ENCODE measurements at regions not wholly inside any gene's neighbourhood (a gene's known extent, or its start where the extent isn't known, plus 50 kb on each side); places are given as distances from the start of the nearest gene placed in this dataset.

GRCh38 chr5:61653807-61654580 lies 321.9 kb downstream of the ZSWIM6 start:
- Histone ChIP-seq H4K20me1 (ENCODE audit: control insufficient read depth, insufficient read depth, low read depth, low read length) (no peaks in the 10 kb centered on the region), H3K27me3 (ENCODE audit: control insufficient read depth, low read length) (no peaks in the 10 kb centered on the region), H3K4me1 (ENCODE audit: control insufficient read depth, low read length) (no peaks in the 10 kb centered on the region), H3K27ac (ENCODE audit: low read depth, low read length) (no peak overlapping the region), H3K4me3 (ENCODE audit: low read length) (no peak overlapping the region), H3K36me3 (ENCODE audit: control insufficient read depth, low read length) (no peaks in the 10 kb centered on the region), H3K9me3 (ENCODE audit: control insufficient read depth, insufficient read depth, low read length) (no peaks in the 10 kb centered on the region), H3K79me2 (ENCODE audit: control insufficient read depth, low read length) (no peaks in the 10 kb centered on the region), H3K9me2 (replicated peaks; ENCODE audit: control insufficient read depth, low read length) (no peaks in the 10 kb centered on the region), H3F3A (ENCODE audit: control insufficient read depth, insufficient read depth) (no peaks in the 10 kb centered on the region), H3K4me2 (ENCODE audit: low read length) (no peak overlapping the region)
- TF ChIP-seq EZH2phosphoT487 (IDR thresholded peaks at IDR 0.05; ENCODE audit: borderline replicate concordance, low read length): no peak
- TF ChIP-seq CTCF (IDR thresholded peaks at IDR 0.05; ENCODE audit: low read depth, low read length, poor library complexity, severe bottlenecking): no peak

- H3K4me1 ChIP-seq (ENCODE audit: control insufficient read depth, low read length): no peaks in the 10 kb centered on the region
- no peak overlapping the region for H3K4me2 ChIP-seq (ENCODE audit: low read length)
- H3K27ac ChIP-seq (ENCODE audit: low read depth, low read length): no peak overlapping the region
- H3K36me3 ChIP-seq (ENCODE audit: control insufficient read depth, low read length): no peaks in the 10 kb centered on the region
- no peaks in the 10 kb centered on the region for H3K79me2 ChIP-seq (ENCODE audit: control insufficient read depth, low read length)
- H3K4me3 ChIP-seq (ENCODE audit: low read length): no peak overlapping the region
- H3K9me3 ChIP-seq (ENCODE audit: control insufficient read depth, insufficient read depth, low read length): no peaks in the 10 kb centered on the region
- no peaks in the 10 kb centered on the region for H3K27me3 ChIP-seq (ENCODE audit: control insufficient read depth, low read length)
- H3K9me2 ChIP-seq (replicated peaks; ENCODE audit: control insufficient read depth, low read length): no peaks in the 10 kb centered on the region
- TF ChIP-seq CTCF (IDR thresholded peaks at IDR 0.05; ENCODE audit: low read depth, low read length, poor library complexity, severe bottlenecking) (no peak), EZH2phosphoT487 (IDR thresholded peaks at IDR 0.05; ENCODE audit: borderline replicate concordance, low read length) (no peak)
- H3F3A ChIP-seq (ENCODE audit: control insufficient read depth, insufficient read depth): no peaks in the 10 kb centered on the region
- H4K20me1 ChIP-seq (ENCODE audit: control insufficient read depth, insufficient read depth, low read depth, low read length): no peaks in the 10 kb centered on the region
Observed at GRCh38 chr5:61654876-61655275, 322.8 kb downstream of the ZSWIM6 start.

- H3F3A ChIP-seq (ENCODE audit: control insufficient read depth, insufficient read depth): no peaks in the 10 kb centered on the region
- no peaks in the 10 kb centered on the region for H3K36me3 ChIP-seq (ENCODE audit: control insufficient read depth, low read length)
- H3K4me1 ChIP-seq (ENCODE audit: control insufficient read depth, low read length): no peaks in the 10 kb centered on the region
- H4K20me1 ChIP-seq (ENCODE audit: control insufficient read depth, insufficient read depth, low read depth, low read length): no peaks in the 10 kb centered on the region
- no peaks in the 10 kb centered on the region for H3K79me2 ChIP-seq (ENCODE audit: control insufficient read depth, low read length)
- TF ChIP-seq CTCF (IDR thresholded peaks at IDR 0.05; ENCODE audit: low read depth, low read length, poor library complexity, severe bottlenecking) (no peak), EZH2phosphoT487 (IDR thresholded peaks at IDR 0.05; ENCODE audit: borderline replicate concordance, low read length) (no peak)
- H3K9me2 ChIP-seq (replicated peaks; ENCODE audit: control insufficient read depth, low read length): no peaks in the 10 kb centered on the region
- no peak overlapping the region for H3K4me3 ChIP-seq (ENCODE audit: low read length)
- H3K27me3 ChIP-seq (ENCODE audit: control insufficient read depth, low read length): no peaks in the 10 kb centered on the region
- H3K27ac ChIP-seq (ENCODE audit: low read depth, low read length): no peak overlapping the region
- no peak overlapping the region for H3K4me2 ChIP-seq (ENCODE audit: low read length)
- no peaks in the 10 kb centered on the region for H3K9me3 ChIP-seq (ENCODE audit: control insufficient read depth, insufficient read depth, low read length)
Observed at GRCh38 chr5:61657010-61657409, 325.0 kb downstream of the ZSWIM6 start.

All from DOHH2 (cell line).